ENCODE measurements at regions not wholly inside any gene's neighbourhood (a gene's known extent, or its start where the extent isn't known, plus 50 kb on each side); places are given as distances from the start of the nearest gene placed in this dataset.
A peak's percentile ranks its signal among the peaks of the same experiment; 100 is the strongest.

DNA sequence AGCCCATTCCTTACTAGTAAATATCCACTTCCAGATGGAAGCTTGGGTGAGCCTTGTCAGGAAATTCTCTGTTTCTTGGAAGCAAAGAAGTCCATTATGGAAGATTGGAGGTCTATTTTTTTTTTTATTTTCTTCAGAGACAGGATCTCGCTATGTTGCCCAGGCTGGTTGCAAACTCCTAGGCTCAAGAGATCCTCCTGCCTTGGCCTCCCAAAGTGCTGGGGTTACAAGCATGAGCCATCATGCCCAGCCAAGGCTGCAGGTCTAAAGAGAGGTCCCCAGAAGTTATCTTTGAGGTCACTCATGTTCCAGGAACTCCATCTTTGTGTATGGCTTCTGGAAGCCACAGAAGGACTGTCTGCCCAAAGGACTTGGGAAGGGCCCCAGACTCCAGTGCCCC lies 255.3 kb downstream of the LY86 start:
- no peak for DNase-seq

DNA sequence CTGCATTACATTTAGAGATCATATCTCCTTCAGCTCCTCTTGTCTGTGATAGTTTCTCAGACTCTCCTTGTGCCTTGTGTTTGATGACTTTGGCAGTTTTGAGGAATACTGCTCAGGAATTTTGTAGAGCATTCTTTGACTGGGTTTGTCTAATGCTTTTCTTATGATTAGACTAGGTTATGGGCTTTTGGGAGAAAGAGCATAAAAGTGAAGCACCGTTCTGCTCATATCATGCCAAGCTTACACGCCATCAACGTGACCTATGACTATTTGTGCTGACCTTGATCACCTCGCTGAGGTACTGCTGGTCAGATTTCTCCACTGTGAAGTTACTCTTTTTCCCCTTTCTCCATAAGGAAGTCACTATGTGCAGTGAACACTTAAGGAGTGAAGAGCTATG lies 256.0 kb downstream of the LY86 start:
- DNase-seq, result no peak

DNA sequence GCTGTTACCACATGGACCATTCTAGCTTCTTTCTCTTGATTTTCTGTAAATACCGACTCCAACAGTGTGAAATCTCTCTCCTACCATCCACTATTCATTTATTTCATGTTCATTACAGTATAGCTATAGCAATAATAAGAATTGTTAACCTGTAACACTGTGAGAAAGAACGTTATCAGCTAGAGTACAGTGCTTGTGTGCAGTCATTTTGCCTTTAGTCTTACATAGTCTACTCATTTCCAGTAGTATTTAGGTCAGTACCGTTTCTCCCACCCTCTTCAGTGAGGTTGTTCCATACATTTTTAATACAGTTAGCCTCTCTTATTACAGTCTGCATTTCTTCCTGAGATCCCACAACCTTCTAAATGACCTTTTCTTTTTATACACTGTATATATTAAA lies 257.1 kb downstream of the LY86 start:
- no peak for DNase-seq

DNA sequence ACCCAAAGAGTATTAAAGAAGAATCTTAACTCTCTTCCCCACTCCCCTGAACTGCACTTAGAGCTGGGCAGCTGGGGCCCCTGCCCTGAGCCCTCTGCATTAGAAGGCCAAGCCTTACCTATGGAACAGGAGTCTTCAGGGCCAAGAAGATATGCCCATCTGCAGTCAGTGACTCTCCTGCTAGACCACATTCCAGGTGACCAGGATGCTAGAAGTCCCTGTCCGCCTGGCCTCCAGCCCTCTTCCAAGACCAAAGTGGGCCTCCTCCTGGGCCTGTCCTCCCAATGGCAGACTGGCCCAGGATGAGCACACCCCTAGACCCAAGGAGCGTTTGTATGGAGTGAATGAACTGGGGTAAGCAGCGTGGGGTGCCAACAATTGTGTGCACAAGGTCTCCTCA lies 259.1 kb downstream of the LY86 start:
- DNase-seq, result no peak

DNA sequence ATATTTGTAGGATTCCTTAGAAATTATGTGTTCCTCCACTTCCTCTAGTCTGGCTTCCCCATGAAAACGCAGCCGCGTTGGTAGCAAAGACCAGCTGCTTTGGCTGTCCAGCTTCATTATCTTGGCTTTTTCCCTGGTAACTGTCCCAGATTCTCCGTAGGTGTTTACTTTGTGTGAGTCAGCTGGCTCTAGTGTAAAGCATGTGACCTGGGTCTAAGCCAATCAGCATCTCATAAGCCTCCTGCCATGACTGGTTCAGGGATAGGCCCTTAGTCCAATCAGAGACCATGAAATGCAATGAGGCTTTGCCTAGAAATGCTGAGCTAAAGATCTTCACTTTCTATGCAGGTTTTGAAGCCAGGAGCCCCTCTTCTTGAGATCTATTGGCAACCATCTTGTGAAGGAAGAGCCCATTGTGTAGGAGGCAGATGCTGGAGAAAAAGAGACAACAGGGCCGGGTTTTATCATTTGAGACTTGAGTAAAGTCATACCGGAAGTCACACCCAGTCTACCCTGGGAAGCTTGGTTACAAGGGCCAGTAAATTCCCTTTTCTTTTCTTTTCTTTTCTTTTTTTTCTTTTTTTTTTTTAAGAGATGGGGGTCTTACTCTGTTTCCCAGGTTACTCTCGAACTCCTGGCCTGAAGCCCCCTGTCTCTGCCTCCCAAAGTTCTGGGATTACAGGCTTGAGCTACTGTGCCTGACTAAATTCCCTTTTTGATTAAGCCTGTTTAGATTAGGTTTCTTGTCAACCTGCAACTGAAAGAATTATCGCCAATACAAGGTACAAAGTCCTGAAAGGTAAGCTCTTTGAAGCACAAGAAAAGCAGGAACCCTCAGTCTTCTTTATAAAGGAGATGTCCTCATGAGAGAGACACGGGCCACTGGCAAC lies 256.5 kb upstream of the RREB1 start:
- DNase-seq, result peak; percentile 93

DNA sequence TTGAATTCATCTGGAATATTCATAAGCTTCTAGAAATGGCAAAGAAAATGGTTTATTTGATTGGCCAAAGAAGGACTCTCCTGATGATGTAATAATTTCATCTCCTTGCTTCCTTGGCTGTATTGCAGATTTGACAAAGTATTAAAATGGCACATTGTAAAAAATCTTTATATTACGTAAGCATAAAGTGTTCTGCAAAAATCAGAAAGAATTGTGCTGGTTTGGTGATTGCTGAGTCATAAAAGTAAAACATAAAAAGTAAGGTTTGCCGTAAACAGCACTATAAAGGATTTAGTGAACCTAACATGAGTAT lies 255.9 kb upstream of the RREB1 start:
- DNase-seq, result no peak

DNA sequence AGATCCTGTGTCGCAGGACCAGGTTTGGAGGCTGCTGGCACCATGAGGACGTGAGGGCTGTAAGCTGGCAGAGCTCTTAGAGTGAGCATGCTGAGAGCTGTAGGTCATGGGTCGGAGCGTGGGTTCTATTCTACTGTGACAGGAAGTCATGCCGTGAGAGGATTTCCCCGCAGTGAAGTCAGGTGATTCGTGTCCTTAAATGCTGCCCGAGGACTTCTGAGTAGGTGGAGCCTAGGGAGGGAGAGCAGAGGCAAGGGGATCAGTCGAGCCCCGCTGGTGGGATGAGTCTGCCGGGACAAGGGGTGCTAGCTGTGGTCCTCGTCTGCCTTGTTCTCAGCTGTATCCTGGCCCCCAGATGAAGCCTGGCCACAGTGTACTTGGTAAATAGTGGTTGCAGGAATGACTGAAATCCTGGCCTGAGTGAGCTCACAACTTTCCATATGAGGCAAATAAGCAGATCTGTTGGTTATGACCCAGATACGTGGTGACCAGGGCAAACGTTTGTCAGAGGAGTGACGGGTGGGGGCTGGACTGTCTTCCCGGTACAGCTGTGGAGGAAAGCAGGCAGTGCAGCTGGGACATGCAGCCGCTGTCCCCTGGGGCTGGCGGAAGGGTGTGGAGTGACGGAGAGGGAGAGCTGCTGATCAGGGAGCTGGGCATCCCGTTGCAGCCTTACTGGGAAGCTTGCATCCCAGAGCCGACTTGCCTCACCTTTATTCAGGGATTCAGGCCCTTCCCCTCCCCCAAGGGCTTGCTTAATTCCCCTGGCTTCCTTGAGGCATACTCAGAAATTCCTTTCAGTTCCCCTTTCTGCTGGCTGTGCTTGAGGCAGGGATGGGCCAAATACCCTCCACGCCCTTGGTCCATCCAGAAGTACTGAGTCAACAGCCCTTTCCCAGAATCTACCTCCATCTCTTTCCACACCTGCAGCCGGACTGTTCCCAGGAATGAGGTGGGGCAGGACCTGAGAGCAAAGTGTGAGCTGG lies 250.9 kb upstream of the RREB1 start:
- peak; percentile 45 for DNase-seq

DNA sequence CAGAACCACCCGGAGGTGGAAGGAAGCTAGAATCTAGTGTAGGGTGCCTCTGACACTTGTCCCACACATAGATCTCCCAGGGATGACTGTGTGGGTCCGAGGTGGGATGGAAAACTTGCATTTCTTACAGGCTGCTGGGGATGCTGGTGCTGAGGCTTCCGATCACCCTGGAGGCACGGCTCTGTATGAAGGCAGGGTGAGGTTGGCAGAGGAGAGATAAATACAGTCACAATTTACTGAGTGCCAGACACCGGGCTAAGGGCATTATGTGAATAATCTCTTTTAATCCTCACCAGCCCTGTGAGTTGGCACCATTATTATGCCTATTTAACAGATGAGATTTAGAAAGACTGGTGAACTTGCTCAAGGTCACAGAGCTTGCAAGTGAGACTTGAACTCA lies 250.2 kb upstream of the RREB1 start:
- no peak for DNase-seq

DNA sequence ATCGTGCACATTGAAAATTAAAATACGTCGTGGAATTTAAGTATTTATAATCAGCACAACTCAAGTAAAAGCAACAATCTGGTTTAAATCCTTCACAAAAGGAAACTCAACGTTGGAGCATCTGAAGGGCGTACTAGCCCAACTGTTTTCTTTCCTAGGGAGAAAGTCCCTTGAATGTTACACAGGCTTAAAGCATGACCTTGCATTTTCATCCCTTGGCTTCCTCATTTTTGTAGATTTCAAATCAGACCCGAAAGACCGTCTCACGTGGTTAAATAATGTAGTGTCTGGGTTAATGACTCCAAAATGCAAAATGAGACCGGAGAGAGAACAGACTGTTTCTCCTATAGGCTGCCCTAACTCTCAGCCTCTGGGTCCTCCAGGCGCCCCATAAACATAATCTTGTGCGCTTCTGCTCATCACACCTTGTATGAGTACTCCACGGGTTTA lies 249.2 kb upstream of the RREB1 start:
- no peak for DNase-seq

DNA sequence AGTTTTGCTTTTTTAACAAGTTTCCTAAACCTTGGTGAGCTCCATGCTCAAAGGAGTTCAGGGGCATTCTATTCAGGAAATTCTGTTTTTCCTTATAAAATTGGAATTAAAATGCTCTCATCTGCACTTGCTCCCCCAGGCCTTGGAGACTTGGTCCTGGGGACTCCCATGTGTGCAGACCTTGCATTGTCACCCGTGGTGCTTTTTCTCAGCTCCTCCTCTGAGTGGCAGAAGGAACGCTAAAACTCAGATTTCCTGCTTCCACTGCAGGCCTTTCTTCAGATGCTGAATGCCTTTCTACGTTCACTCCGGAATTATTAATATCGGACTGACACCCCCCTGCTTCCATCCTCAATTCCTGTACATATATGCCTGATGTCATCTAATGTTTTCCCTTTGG lies 248.7 kb upstream of the RREB1 start:
- no peak for DNase-seq

DNA sequence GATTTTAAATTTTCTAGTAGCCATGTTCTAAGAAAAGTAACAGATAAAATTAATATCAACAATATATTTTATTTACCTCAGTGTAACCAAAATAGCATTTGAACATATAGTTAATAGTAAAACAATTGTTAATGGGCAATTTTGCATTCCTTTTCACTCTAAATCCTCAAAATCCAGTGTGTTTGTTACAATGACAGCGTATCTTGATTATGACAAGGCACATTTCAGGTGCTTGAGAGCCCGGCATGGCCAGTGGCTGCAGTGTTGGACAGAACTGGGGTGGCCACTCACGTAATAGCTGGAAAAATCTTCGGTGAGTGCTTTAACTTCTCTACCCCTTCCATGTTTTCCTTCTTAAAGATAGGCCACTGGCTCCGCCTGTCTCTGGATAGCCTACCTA lies 248.0 kb upstream of the RREB1 start:
- no peak for DNase-seq

DNA sequence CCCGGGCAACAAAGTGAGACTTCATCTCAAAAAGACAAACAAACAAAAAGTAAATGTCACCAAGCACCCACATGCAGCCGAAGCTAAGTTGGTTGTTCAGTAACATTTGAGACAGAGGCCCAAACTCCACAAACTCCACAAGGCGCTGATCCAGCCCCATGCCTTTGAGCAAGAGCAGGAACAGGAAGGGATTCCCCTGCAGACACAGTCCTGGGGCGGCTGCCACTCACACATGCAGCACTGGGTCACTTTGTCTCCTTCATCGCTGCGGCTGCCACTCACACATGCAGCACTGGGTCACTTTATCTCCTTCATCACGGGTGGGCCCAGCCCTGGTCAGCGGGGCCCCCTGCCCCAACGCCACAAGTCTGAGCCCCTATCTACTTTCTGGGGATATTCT lies 246.9 kb upstream of the RREB1 start:
- no peak for DNase-seq

DNA sequence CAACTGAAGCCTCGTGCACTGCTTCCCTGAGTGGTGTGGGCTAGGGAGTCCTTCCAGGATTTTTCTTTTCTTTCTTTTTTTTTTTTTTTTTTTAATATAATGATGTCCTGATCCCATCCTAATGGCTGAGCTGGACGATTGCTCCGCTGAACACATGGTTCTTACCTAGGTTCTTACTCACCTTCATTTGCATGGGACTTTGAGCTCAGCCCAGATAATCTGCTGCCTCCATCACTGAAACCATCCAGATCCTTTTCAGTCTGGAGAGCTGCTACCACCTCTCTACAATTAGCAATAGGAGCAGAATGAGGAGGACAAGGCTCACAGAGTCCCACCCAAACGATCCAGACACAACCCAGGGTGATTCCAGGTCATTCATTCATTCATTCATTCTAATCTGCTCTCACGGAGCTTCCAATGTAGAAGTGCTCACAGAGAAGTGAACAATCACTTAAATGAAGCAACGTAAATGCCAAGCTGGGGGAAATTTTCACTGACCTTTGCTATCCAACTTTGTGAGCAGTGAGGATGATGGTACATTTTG lies 246.3 kb upstream of the RREB1 start:
- no peak for DNase-seq

DNA sequence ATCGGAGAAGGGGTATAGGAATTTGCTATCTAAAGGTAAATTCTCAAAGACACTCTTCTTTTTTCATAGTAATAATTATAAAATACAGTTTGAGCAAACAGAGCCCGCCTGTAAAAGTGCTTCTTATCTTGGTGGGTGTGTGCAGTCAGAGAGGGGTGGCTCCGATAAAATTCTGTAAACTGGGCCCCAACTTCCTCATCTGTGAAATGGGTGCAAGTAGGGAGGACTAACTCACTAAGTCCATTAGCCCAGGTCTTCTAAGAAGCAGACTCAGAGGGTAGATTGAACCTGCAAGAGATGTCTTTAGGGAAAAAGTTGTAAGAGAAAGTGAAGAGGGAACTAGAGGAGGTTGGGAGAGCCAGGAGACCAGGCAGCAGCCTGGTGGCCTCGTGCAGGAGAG lies 245.8 kb upstream of the RREB1 start:
- no peak for DNase-seq

DNA sequence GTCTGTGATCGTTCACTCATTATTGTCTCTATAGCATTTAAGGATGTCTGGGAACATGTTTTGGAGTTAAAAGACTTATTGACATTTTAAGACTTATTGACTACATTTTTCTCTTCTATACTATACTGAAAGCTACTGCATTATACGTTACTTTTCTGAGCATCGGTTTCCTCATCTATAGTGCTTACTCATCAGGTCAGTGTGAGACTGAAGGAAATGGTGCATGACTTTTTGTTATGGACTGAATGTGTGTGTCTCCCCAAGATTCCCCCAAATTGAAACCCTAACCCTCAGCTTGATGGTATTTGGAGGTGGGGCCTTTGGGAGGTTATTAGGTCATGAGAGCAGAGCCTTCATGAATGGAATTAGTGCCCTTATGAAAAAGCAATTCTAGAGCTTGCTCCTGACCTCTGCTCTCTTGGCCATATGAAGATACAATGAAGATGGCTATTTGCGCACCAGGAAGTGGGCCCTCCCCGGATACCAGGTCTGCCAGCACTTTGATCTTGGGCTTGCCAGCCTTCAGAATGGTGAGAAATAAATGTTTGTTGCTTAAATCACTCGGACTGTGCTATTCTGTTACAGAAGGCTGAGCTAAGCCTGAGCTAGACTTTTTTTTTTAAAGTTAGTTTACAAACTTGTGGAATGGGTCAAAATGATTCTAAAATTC lies 243.7 kb upstream of the RREB1 start:
- DNase-seq, result no peak

DNA sequence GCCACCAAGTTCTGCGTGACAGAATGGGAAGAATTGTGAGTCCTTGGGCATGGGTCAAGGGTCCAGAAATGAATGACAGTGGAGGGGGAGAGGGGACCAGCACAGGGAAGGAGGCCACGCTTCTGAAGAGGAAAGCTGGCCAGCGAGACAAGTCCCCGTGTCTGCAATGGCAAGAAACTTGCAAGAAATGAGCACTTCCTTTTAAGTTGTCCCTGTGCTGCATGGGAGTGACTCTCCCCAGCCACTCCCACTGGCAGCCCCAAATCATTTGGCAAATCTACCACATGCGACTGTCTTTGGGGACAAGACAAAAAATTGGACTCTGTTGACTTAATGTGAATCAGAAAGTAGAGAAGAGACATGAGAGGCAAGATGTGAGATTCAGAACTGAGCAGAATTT lies 242.2 kb upstream of the RREB1 start:
- no peak for DNase-seq

DNA sequence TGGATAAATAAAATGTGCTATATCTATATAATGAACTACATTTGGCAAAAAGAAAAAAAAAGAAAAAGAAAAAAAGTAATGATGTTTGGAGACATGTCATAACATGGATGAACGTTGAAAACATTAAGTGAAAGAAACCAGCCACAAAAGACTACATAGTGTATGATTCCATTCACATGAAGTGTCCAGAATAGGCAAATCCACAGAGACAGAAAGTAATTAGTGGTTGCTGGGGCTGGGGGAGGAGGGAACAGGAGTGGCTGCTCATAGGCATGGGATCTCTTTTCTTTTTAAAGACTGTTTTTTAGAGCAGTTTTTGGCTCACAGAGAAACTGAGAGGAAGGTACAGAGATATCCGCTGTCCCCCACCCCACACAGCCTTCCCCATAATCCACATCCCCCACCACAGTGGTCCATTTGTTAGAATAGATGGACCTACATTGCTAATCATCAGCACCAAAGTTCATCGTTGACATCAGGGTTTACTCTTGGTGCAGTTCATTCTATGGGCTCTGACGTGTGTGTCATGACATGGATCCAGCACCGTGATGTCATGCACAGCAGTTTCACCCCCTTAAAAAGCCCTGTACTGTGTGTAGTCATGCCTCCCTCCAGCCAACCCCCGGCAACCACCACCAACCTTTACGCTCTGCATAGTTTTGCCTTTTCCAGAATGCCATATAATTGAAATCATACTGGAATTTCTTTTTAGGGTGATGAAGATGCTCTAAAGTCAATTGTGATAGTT lies 240.9 kb upstream of the RREB1 start:
- DNase-seq, result no peak

DNA sequence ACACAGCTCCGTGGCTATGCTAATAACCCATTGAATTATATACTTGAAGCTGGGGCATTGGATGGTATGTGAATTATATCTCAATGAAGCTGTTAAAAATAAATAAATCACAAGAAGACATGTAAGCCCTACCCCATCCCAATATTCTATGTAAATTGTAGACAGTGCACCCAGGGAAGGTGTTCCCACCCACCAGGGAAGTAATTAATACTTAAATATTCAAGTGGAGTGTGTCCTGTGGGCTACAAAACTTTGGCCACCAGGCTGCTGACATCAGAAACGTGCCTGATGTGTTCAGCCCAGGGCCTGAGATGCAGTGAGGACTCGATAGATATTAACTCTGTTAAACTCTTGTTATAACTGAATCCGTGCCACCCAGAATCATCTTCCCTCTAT lies 240.4 kb upstream of the RREB1 start:
- no peak for DNase-seq

DNA sequence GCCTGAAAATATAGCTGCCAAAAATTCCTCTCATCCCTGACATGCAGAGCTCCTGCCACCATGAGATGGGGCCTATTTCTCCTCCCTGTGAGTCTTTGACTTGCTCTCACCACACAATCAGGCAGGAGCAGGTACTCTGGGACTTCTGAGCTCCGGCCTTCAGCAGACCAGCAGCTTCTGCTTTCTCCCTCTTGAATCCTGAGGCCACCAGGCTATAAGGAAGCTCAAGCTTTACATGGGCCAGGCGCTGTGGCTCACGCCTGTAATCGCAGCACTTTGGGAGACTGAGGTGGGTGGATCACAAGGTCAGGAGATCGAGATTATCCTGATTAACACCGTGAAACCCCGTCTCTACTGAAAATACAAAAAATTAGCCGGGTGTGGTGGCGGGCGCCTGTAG lies 238.7 kb upstream of the RREB1 start:
- DNase-seq, result no peak

DNA sequence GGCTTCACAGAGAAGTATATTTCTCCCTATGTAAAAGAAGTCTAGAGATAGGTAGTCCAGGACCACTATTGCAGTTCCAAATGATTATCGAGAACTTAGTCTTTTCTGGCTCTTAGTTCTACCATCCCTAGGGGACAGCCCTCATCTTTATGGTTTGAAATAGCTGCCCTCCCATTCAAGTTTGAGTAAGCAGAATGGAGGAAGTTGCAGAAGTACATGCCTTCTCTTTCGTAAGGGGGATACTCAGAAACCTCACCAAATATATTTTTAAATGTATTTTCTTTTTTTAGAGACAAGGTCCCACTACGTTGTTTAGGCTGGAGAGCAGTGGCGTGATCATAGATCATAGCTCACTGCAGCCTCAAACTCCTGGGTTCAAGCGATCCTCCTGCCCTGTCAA lies 236.8 kb upstream of the RREB1 start:
- no peak for DNase-seq

DNA sequence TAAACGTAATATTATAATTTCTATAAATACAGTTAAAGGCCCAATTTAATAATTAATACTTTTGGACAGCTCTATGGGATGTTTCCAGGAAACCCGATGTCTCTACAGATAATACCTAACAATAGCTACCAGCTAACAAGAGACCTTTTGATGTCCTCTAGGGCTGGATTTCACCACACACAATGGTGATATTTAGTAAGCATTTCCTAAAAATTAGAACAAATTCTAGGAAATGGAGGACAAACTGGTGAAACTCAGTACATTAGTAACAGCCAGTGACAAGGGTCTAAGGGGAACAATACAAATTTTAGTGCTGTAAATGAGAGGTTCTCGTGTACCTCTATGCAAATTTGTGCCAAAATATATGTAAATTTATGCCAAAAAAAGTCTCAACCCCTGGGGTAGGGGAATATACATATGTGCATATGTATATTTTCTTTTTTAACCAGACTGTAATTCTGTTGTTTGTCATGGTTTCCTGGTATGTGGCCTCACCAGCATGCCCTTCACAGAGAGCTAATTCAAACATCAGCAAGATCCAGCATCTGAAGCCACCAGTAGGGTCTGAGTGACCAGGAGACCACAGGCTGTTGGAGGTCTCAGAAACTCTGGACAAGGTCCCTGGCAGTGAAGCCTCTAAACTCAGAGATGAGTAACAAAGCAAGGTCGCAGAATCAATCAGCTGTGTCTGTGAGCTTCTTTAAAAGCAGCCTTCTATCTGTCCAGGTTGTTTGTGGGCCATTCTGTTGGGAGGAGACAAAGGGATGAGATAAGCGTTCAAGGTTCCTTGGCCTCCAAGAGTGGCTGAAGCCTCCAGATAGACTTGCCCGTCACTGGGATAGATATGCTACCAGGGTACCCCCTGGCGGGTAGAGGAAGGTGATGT lies 235.1 kb upstream of the RREB1 start:
- DNase-seq, result no peak
